Retinal pigment epithelial cell (primary cell): ENCODE measurements at regions not wholly inside any gene's neighbourhood (a gene's known extent, or its start where the extent isn't known, plus 50 kb on each side); places are given as distances from the start of the nearest gene placed in this dataset.
A peak's percentile ranks its signal among the peaks of the same experiment; 100 is the strongest.

ENCODE experiments used
- DNase-seq: peaks from one replicate; pipeline ENCODE4 v3.0.0-alpha.2; 2010; ENCODE audit warnings: low read depth
- H3K4me3 ChIP-seq: 2 replicates; pipeline ENCODE4 v1.5.1; 2011; ENCODE audit warnings: mild to moderate bottlenecking, low read length, control low read depth, moderate library complexity
- TF ChIP-seq, protein P1 (sequence below): conservative IDR thresholded peaks from 2 replicates; pipeline ENCODE4 v1.5.1; 2011; ENCODE audit warnings: low read depth, low read length, control low read depth, inconsistent platforms

- TF ChIP-seq, protein P1, sequence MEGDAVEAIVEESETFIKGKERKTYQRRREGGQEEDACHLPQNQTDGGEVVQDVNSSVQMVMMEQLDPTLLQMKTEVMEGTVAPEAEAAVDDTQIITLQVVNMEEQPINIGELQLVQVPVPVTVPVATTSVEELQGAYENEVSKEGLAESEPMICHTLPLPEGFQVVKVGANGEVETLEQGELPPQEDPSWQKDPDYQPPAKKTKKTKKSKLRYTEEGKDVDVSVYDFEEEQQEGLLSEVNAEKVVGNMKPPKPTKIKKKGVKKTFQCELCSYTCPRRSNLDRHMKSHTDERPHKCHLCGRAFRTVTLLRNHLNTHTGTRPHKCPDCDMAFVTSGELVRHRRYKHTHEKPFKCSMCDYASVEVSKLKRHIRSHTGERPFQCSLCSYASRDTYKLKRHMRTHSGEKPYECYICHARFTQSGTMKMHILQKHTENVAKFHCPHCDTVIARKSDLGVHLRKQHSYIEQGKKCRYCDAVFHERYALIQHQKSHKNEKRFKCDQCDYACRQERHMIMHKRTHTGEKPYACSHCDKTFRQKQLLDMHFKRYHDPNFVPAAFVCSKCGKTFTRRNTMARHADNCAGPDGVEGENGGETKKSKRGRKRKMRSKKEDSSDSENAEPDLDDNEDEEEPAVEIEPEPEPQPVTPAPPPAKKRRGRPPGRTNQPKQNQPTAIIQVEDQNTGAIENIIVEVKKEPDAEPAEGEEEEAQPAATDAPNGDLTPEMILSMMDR, result no peak
- no peak for DNase-seq
- H3K4me3 ChIP-seq, result no peak overlapping the region
Measured at GRCh38 chr4:110953898-110954297, 331.0 kb upstream of the PITX2 start.

- TF ChIP-seq, protein P1, result no peak
- no peak overlapping the region for H3K4me3 ChIP-seq
- DNase-seq, result no peak
Measured at GRCh38 chr4:110955748-110956147, 332.9 kb upstream of the PITX2 start.

- H3K4me3 ChIP-seq, result no peak overlapping the region
- DNase-seq, result no peak
- TF ChIP-seq, protein P1, result peak; percentile 41
Measured at GRCh38 chr4:110959041-110959643, 336.3 kb upstream of the PITX2 start.

GRCh38 chr4:110961066-110961465 is 338.2 kb upstream of the PITX2 start:
- TF ChIP-seq, protein P1, result no peak
- H3K4me3 ChIP-seq, result no peak overlapping the region
- DNase-seq, result no peak

DNA sequence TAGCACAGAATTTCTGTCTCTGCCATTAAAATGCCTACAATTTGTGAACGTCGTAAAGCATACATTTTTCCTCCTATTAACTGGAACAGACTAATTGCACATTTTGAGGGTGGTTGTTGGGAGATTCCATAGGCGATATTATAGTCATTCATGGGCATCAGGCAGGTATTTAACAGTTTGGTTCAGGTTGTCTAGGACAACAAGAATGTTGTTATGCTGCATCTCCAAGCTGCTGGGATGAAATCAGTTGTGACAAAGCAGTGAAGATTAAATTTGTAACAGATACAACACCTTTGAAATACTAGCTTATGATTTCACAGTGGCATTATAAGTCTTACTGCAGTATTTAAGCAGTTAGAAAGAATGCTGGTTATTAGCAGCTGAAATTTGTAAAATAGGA is 339.7 kb upstream of the PITX2 start:
- TF ChIP-seq, protein P1, result no peak
- no peak for DNase-seq
- no peak overlapping the region for H3K4me3 ChIP-seq

DNA sequence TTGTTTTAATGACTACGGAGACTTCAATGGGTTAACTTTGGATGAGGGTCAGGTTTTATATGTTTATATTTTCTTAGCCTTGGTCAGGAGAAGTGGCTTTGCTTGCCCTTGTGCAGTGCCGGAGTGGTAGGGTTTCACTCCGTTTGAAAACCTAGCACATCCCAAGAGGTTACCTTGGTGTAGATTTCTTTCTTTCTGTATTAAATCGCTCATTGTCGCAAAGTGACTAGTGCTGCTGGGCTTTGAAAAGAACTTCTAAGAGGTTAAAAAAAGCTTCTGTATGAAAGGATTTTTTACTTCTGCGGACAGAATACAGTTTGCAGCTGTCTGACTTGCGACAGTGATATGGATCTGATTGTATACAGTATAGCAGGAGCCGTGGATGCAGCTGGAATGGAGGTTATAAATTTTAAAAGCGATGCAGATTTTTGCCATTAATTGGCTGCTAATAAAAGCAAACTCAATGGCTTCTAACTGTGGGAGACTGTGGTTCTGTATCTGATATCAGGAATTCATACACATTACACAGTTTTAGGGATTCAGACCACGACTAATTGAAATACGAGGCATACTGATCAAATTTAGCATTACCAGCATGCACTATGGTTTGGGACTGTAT is 340.9 kb upstream of the PITX2 start:
- no peak overlapping the region for H3K4me3 ChIP-seq
- DNase-seq, result no peak
- TF ChIP-seq, protein P1, result no peak

GRCh38 chr4:110967936-110968335 is 345.1 kb upstream of the PITX2 start:
- TF ChIP-seq, protein P1, result no peak
- no peak for DNase-seq

More at GRCh38 chr4:110967936-110968335, 345.1 kb upstream of the PITX2 start:
- H3K4me3 ChIP-seq, result no peak overlapping the region
